IMR-90 (cell line): ENCODE measurements at regions not wholly inside any gene's neighbourhood (a gene's known extent, or its start where the extent isn't known, plus 50 kb on each side); places are given as distances from the start of the nearest gene placed in this dataset.

Source experiments
- BHLHE40 ChIP-seq: fragments of 150-350 bp; IDR thresholded peaks from 2 replicates; pipeline ENCODE4 v1.6.1; 2016; ENCODE audit warnings: mild to moderate bottlenecking, low read depth, low read length
- CEBPB ChIP-seq: IDR thresholded peaks from 2 replicates; pipeline ENCODE4 v1.6.1; 2012; ENCODE audit warnings: low read depth, low read length, improper control_type of control experiment
- FOS ChIP-seq: fragments of 150-350 bp; IDR thresholded peaks from 2 replicates; pipeline ENCODE4 v1.6.1; 2016; ENCODE audit warnings: low read depth, low read length
- MAFK ChIP-seq: IDR thresholded peaks from 2 replicates; pipeline ENCODE4 v1.6.1; 2012; ENCODE audit warnings: low read depth, low read length, improper control_type of control experiment
- MXI1 ChIP-seq: IDR thresholded peaks from 2 replicates; pipeline ENCODE4 v1.6.1; 2012; ENCODE audit warnings: low read depth, mild to moderate bottlenecking, low read length, moderate library complexity, borderline replicate concordance
- NFE2L2 ChIP-seq: fragments of 150-350 bp; IDR thresholded peaks from 2 replicates; pipeline ENCODE4 v1.6.1; 2016; ENCODE audit warnings: low read depth, mild to moderate bottlenecking, low read length
- POLR2A ChIP-seq: IDR thresholded peaks from 2 replicates; pipeline ENCODE4 v1.6.1; 2012; ENCODE audit warnings: mild to moderate bottlenecking, low read depth, low read length
- RAD21 ChIP-seq: IDR thresholded peaks from 2 replicates; pipeline ENCODE4 v1.6.1; 2012; ENCODE audit warnings: low read length, improper control_type of control experiment
- RCOR1 ChIP-seq: IDR thresholded peaks from 2 replicates; pipeline ENCODE4 v1.6.1; 2012; ENCODE audit warnings: mild to moderate bottlenecking, low read length, improper control_type of control experiment; ENCODE audit not compliant: insufficient replicate concordance
- RFX5 ChIP-seq: IDR thresholded peaks from 2 replicates; pipeline ENCODE4 v1.8.0; 2012; ENCODE audit warnings: low read depth, mild to moderate bottlenecking, low read length, moderate library complexity
- SMC3 ChIP-seq: fragments of 150-350 bp; IDR thresholded peaks from 2 replicates; pipeline ENCODE4 v1.6.1; 2016; ENCODE audit warnings: low read depth, mild to moderate bottlenecking, antibody characterized with exemption, low read length, moderate library complexity
- TF ChIP-seq, protein P1 (sequence below): conservative IDR thresholded peaks from 2 replicates; pipeline ENCODE4 v1.5.1; 2012; ENCODE audit warnings: mild to moderate bottlenecking, low read depth, low read length, improper control_type of control experiment
- TF ChIP-seq, protein P2 (sequence below): fragments of 150-350 bp; IDR thresholded peaks from 2 replicates; pipeline ENCODE4 v1.6.1; 2016; ENCODE audit warnings: low read depth, mild to moderate bottlenecking, low read length, moderate library complexity, borderline replicate concordance
- TF ChIP-seq, protein P3 (sequence below): fragments of 150-350 bp; IDR thresholded peaks from 2 replicates; pipeline ENCODE4 v1.6.1; 2017; ENCODE audit warnings: mild to moderate bottlenecking, antibody characterized with exemption, low read length, low read depth

DNA sequence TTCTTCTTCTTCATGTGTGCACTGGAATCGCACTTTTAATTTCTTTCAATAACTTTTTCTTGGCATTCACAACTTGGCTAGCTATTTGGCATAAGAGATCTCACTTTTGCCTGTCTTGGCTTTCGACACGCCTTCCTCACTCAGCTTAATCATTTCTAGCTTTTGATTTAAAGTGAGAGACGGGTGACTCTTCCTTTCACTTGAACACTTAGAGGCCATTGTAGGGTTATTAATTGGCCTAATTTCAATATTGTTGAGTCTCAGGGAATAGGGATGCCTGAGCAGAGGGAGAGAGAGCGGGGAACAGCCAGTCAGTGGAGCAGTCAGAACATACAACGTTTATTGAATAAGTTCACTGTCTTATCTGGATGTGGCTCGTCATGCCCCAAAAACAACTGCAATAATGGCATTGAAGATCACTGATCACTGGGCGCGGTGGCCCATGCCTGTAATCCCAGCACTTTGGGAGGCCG, 200.3 kb downstream of the SEC14L1 start:
- TF ChIP-seq, protein P1, sequence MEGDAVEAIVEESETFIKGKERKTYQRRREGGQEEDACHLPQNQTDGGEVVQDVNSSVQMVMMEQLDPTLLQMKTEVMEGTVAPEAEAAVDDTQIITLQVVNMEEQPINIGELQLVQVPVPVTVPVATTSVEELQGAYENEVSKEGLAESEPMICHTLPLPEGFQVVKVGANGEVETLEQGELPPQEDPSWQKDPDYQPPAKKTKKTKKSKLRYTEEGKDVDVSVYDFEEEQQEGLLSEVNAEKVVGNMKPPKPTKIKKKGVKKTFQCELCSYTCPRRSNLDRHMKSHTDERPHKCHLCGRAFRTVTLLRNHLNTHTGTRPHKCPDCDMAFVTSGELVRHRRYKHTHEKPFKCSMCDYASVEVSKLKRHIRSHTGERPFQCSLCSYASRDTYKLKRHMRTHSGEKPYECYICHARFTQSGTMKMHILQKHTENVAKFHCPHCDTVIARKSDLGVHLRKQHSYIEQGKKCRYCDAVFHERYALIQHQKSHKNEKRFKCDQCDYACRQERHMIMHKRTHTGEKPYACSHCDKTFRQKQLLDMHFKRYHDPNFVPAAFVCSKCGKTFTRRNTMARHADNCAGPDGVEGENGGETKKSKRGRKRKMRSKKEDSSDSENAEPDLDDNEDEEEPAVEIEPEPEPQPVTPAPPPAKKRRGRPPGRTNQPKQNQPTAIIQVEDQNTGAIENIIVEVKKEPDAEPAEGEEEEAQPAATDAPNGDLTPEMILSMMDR: no peak
- TF ChIP-seq POLR2A: no peak
- TF ChIP-seq BHLHE40: no peak
- TF ChIP-seq CEBPB: no peak
- TF ChIP-seq RFX5: no peak
- TF ChIP-seq FOS: no peak
- no peak for TF ChIP-seq SMC3
- no peak for TF ChIP-seq RAD21
- TF ChIP-seq, protein P2, sequence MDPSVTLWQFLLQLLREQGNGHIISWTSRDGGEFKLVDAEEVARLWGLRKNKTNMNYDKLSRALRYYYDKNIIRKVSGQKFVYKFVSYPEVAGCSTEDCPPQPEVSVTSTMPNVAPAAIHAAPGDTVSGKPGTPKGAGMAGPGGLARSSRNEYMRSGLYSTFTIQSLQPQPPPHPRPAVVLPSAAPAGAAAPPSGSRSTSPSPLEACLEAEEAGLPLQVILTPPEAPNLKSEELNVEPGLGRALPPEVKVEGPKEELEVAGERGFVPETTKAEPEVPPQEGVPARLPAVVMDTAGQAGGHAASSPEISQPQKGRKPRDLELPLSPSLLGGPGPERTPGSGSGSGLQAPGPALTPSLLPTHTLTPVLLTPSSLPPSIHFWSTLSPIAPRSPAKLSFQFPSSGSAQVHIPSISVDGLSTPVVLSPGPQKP: no peak
- TF ChIP-seq RCOR1: no peak
- TF ChIP-seq MXI1: no peak
- TF ChIP-seq, protein P3, sequence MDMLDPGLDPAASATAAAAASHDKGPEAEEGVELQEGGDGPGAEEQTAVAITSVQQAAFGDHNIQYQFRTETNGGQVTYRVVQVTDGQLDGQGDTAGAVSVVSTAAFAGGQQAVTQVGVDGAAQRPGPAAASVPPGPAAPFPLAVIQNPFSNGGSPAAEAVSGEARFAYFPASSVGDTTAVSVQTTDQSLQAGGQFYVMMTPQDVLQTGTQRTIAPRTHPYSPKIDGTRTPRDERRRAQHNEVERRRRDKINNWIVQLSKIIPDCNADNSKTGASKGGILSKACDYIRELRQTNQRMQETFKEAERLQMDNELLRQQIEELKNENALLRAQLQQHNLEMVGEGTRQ: no peak
- TF ChIP-seq NFE2L2: no peak
- no peak for TF ChIP-seq MAFK
